Liver (tissue), 3 donors: ENCODE measurements at regions not wholly inside any gene's neighbourhood (a gene's known extent, or its start where the extent isn't known, plus 50 kb on each side); places are given as distances from the start of the nearest gene placed in this dataset.

Experiments
- RAD21 ChIP-seq, 2 donors: IDR thresholded peaks; 2 replicates each; pipeline ENCODE4 v1.6.1; 2016; ENCODE audit warnings: antibody characterized with exemption in 2 of 2, mild to moderate bottlenecking in 2 of 2
- TAF1 ChIP-seq: conservative IDR thresholded peaks from 2 replicates; pipeline ENCODE4 v1.6.1; 2016; ENCODE audit warnings: antibody characterized with exemption, mild to moderate bottlenecking
- YY1 ChIP-seq: IDR thresholded peaks from 2 replicates; pipeline ENCODE4 v1.6.1; 2016; ENCODE audit warnings: antibody characterized with exemption, mild to moderate bottlenecking
- TF ChIP-seq, protein P1 (sequence below): IDR thresholded peaks from 2 replicates; pipeline ENCODE4 v1.6.1; 2016; ENCODE audit warnings: antibody characterized with exemption
- TF ChIP-seq, protein P2 (sequence below): fragments of 150-350 bp; IDR thresholded peaks from 2 replicates; pipeline ENCODE4 v1.5.1; 2017; ENCODE audit warnings: improper control_type of control experiment, low read depth, low read length; ENCODE audit not compliant: missing input control
- donor health status: healthy.
- donor health status: healthy.

DNA sequence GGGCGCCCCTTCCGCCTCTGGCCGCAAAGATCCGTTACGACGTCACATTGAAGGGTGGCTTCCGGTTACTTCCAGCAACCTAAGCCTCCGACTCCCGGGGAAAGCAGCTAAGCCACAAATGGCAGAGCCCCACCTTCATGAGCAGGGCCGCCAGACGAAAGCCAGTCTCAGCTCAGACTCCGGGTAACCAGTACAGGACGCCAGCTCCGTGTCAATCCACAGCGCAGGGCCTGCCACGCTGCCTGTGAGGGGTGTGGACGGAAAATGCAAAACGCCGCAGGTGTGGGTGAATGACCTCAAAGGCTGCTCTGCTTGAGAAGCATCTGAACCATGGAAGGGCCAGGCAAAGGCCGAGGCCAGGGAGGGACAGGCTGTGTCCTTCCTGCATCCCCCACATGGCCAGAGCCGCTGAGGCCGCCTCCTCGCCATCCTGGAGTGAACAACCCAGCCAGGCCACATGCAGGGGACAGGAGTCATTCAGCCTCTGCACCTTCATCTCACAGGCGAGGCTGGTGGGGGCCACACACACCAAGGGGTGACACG lies 53.5 kb upstream of the PPP2R2D start:
- no peak for TF ChIP-seq TAF1
- no peak for TF ChIP-seq RAD21 (IDR thresholded peaks at IDR 0.05)
- TF ChIP-seq, protein P1, sequence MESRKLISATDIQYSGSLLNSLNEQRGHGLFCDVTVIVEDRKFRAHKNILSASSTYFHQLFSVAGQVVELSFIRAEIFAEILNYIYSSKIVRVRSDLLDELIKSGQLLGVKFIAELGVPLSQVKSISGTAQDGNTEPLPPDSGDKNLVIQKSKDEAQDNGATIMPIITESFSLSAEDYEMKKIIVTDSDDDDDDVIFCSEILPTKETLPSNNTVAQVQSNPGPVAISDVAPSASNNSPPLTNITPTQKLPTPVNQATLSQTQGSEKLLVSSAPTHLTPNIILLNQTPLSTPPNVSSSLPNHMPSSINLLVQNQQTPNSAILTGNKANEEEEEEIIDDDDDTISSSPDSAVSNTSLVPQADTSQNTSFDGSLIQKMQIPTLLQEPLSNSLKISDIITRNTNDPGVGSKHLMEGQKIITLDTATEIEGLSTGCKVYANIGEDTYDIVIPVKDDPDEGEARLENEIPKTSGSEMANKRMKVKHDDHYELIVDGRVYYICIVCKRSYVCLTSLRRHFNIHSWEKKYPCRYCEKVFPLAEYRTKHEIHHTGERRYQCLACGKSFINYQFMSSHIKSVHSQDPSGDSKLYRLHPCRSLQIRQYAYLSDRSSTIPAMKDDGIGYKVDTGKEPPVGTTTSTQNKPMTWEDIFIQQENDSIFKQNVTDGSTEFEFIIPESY: no peak
- TF ChIP-seq, protein P2, sequence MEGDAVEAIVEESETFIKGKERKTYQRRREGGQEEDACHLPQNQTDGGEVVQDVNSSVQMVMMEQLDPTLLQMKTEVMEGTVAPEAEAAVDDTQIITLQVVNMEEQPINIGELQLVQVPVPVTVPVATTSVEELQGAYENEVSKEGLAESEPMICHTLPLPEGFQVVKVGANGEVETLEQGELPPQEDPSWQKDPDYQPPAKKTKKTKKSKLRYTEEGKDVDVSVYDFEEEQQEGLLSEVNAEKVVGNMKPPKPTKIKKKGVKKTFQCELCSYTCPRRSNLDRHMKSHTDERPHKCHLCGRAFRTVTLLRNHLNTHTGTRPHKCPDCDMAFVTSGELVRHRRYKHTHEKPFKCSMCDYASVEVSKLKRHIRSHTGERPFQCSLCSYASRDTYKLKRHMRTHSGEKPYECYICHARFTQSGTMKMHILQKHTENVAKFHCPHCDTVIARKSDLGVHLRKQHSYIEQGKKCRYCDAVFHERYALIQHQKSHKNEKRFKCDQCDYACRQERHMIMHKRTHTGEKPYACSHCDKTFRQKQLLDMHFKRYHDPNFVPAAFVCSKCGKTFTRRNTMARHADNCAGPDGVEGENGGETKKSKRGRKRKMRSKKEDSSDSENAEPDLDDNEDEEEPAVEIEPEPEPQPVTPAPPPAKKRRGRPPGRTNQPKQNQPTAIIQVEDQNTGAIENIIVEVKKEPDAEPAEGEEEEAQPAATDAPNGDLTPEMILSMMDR: no peak
- no peak for TF ChIP-seq YY1
